Trophoblast cell (in vitro differentiated cells and primary cell): ENCODE measurements at regions not wholly inside any gene's neighbourhood (a gene's known extent, or its start where the extent isn't known, plus 50 kb on each side); places are given as distances from the start of the nearest gene placed in this dataset.

Experiments used
- DNase-seq, 2 donors: peaks; one replicate each; pipeline ENCODE4 v3.0.0-alpha.2; 2016
- H2AFZ ChIP-seq: 2 replicates; pipeline ENCODE4 v1.6.1; 2013; ENCODE audit warnings: low read length, moderate library complexity, mild to moderate bottlenecking; ENCODE audit not compliant: insufficient read depth, poor library complexity
- H2AK5ac ChIP-seq: 2 replicates; pipeline ENCODE4 v1.6.1; 2013; ENCODE audit warnings: mild to moderate bottlenecking, low read length
- H2BK120ac ChIP-seq: 2 replicates; pipeline ENCODE4 v1.6.1; 2013; ENCODE audit warnings: low read length, mild to moderate bottlenecking, moderate library complexity; ENCODE audit not compliant: insufficient read depth, poor library complexity
- H2BK12ac ChIP-seq: 2 replicates; pipeline ENCODE4 v1.6.1; 2013; ENCODE audit warnings: mild to moderate bottlenecking, low read length, moderate library complexity
- H2BK5ac ChIP-seq: 2 replicates; pipeline ENCODE4 v1.6.1; 2013; ENCODE audit warnings: low read length, low read depth, moderate library complexity, mild to moderate bottlenecking; ENCODE audit not compliant: poor library complexity
- H3K14ac ChIP-seq: 2 replicates; pipeline ENCODE4 v1.6.1; 2013; ENCODE audit warnings: mild to moderate bottlenecking, low read length
- H3K18ac ChIP-seq: 2 replicates; pipeline ENCODE4 v1.6.1; 2013; ENCODE audit warnings: mild to moderate bottlenecking, low read length
- H3K23ac ChIP-seq: 2 replicates; pipeline ENCODE4 v1.6.1; 2013; ENCODE audit warnings: low read length
- H3K27ac ChIP-seq: 2 replicates; pipeline ENCODE4 v1.5.1; 2013; ENCODE audit warnings: low read depth, mild to moderate bottlenecking, inconsistent platforms, low read length, moderate library complexity
- H3K27me3 ChIP-seq: 2 replicates; pipeline ENCODE4 v1.6.1; 2013; ENCODE audit warnings: inconsistent platforms, mild to moderate bottlenecking, low read length, moderate library complexity; ENCODE audit not compliant: insufficient read depth
- H3K36me3 ChIP-seq, 2 experiments: 1 replicate in 1 of 2; 2 replicates in 1 of 2; pipeline ENCODE4 v1.6.1; 2013; ENCODE audit warnings: low read length in 2 of 2, mild to moderate bottlenecking in 2 of 2, moderate library complexity in 1 of 2; ENCODE audit not compliant: insufficient read depth in 2 of 2, control insufficient read depth in 1 of 2
- H3K4ac ChIP-seq: 2 replicates; pipeline ENCODE4 v1.6.1; 2013; ENCODE audit warnings: low read depth, mild to moderate bottlenecking, low read length, moderate library complexity
- H3K4me1 ChIP-seq, 2 experiments: 1 replicate in 1 of 2; 2 replicates in 1 of 2; pipeline ENCODE4 v1.6.1; 2013; ENCODE audit warnings: low read length in 2 of 2, mild to moderate bottlenecking in 2 of 2, moderate library complexity in 1 of 2; ENCODE audit not compliant: insufficient read depth in 2 of 2, control insufficient read depth in 1 of 2
- H3K4me2 ChIP-seq: 2 replicates; pipeline ENCODE4 v1.6.1; 2013; ENCODE audit warnings: inconsistent platforms, mild to moderate bottlenecking, low read length, moderate library complexity
- H3K4me3 ChIP-seq: 2 replicates; pipeline ENCODE4 v1.5.1; 2013; ENCODE audit warnings: mild to moderate bottlenecking, low read depth, low read length, inconsistent platforms
- H3K79me1 ChIP-seq: one replicate; pipeline ENCODE4 v1.6.1; 2013; ENCODE audit warnings: low read length
- H3K79me2 ChIP-seq: 2 replicates; pipeline ENCODE4 v1.6.1; 2013; ENCODE audit warnings: low read length, mild to moderate bottlenecking; ENCODE audit not compliant: control insufficient read depth, insufficient read depth, poor library complexity
- H3K9ac ChIP-seq: 2 replicates; pipeline ENCODE4 v1.6.1; 2013; ENCODE audit warnings: mild to moderate bottlenecking, low read length
- H3K9me3 ChIP-seq: 2 replicates; pipeline ENCODE4 v1.6.1; 2013; ENCODE audit warnings: low read depth, mild to moderate bottlenecking, control low read depth, inconsistent platforms, low read length; ENCODE audit not compliant: insufficient read depth
- H4K12ac ChIP-seq: 2 replicates; pipeline ENCODE4 v1.6.1; 2013; ENCODE audit warnings: low read depth, mild to moderate bottlenecking, low read length, moderate library complexity
- H4K8ac ChIP-seq: 2 replicates; pipeline ENCODE4 v1.6.1; 2013; ENCODE audit warnings: low read depth, mild to moderate bottlenecking, low read length, moderate library complexity
- H4K91ac ChIP-seq: one replicate; pipeline ENCODE4 v1.6.1; 2013; ENCODE audit warnings: low read depth, mild to moderate bottlenecking, low read length, moderate library complexity
- WGBS: extraction: QIAGEN DNeasy Blood & Tissue Kit; methylation state at CpG from one replicate; pipeline ENCODE4 v1.1.7; 2013; ENCODE audit warnings: missing lambda C conversion rate; ENCODE audit not compliant: insufficient read length, insufficient coverage; ENCODE audit errors: extremely low coverage; 5-methylcytosine and 5-hydroxymethylcytosine counted together

GRCh38 chr1:29515170-29515955 is 279.0 kb downstream of the PTPRU start:
- Histone ChIP-seq H3K79me2 (no peaks in the 10 kb centered on the region), H4K12ac (no peak overlapping the region)
- WGBS = no CpG with 5 or more reads among the region's 7 CpGs

GRCh38 chr1:29514361-29515169 is 278.2 kb downstream of the PTPRU start:
- H3K23ac ChIP-seq = no peak overlapping the region
- no peak overlapping the region for H2BK120ac ChIP-seq
- no CpG with 5 or more reads among the region's 18 CpGs for WGBS

More at GRCh38 chr1:29515170-29515955, 279.0 kb downstream of the PTPRU start:
- H3K14ac ChIP-seq = no peak overlapping the region
- H3K9ac ChIP-seq = no peak overlapping the region
- no peak overlapping the region for H3K18ac ChIP-seq
- no peak overlapping the region for H3K4ac ChIP-seq
- H2BK5ac ChIP-seq = no peak overlapping the region
- no peaks in the 10 kb centered on the region for H3K36me3 ChIP-seq
- no peak overlapping the region for H2BK12ac ChIP-seq
- no peaks in the 10 kb centered on the region for H3K79me1 ChIP-seq
- H4K91ac ChIP-seq = no peak overlapping the region
- DNase-seq = no peak
- no peaks in the 10 kb centered on the region for H3K27me3 ChIP-seq
- no peak overlapping the region for H4K8ac ChIP-seq
- H3K23ac ChIP-seq = no peak overlapping the region
- no peak overlapping the region for H2BK120ac ChIP-seq
- peaks cover 1% of the 10 kb centered on the region for H3K9me3 ChIP-seq
- H3K27ac ChIP-seq = no peak overlapping the region
- no peaks in the 10 kb centered on the region for H3K4me1 ChIP-seq
- H2AFZ ChIP-seq = no peak overlapping the region
- no peak overlapping the region for H2AK5ac ChIP-seq
- no peak overlapping the region for H3K4me3 ChIP-seq
- H3K4me2 ChIP-seq = no peak overlapping the region

GRCh38 chr1:29513357-29513756 is 277.0 kb downstream of the PTPRU start:
- WGBS = no CpG with 5 or more reads among the region's 5 CpGs
- Histone ChIP-seq H2AFZ (no peak overlapping the region), H2BK5ac (no peak overlapping the region), H3K9me3 (peaks cover 1% of the 10 kb centered on the region), H3K18ac (no peak overlapping the region), H2BK12ac (no peak overlapping the region), H3K4me2 (no peak overlapping the region), H4K8ac (no peak overlapping the region), H3K14ac (no peak overlapping the region), H3K36me3 (no peaks in the 10 kb centered on the region), H3K4me3 (no peak overlapping the region), H4K91ac (no peak overlapping the region), H3K79me1 (no peaks in the 10 kb centered on the region), H3K79me2 (no peaks in the 10 kb centered on the region), H2BK120ac (no peak overlapping the region), H4K12ac (no peak overlapping the region), H3K4ac (no peak overlapping the region), H3K27ac (no peak overlapping the region), H3K27me3 (no peaks in the 10 kb centered on the region), H2AK5ac (no peak overlapping the region), H3K23ac (no peak overlapping the region), H3K4me1 (no peaks in the 10 kb centered on the region), H3K9ac (no peak overlapping the region)
- DNase-seq = peak in 1 of 2 donors; percentile 7

More at GRCh38 chr1:29514361-29515169, 278.2 kb downstream of the PTPRU start:
- H2BK5ac ChIP-seq = no peak overlapping the region
- no peak overlapping the region for H4K12ac ChIP-seq
- no peaks in the 10 kb centered on the region for H3K79me1 ChIP-seq
- H4K91ac ChIP-seq = no peak overlapping the region
- H3K4me1 ChIP-seq = no peaks in the 10 kb centered on the region
- no peak overlapping the region for H3K18ac ChIP-seq
- H3K36me3 ChIP-seq = no peaks in the 10 kb centered on the region
- no peak overlapping the region for H2BK12ac ChIP-seq
- no peak overlapping the region for H3K9ac ChIP-seq
- H3K79me2 ChIP-seq = no peaks in the 10 kb centered on the region
- peaks cover 1% of the 10 kb centered on the region for H3K9me3 ChIP-seq
- H4K8ac ChIP-seq = no peak overlapping the region
- no peak overlapping the region for H3K27ac ChIP-seq
- DNase-seq = no peak
- H3K4ac ChIP-seq = no peak overlapping the region
- H3K27me3 ChIP-seq = no peaks in the 10 kb centered on the region
- no peak overlapping the region for H3K14ac ChIP-seq
- no peak overlapping the region for H2AFZ ChIP-seq
- no peak overlapping the region for H3K4me3 ChIP-seq
- H3K4me2 ChIP-seq = no peak overlapping the region
- H2AK5ac ChIP-seq = no peak overlapping the region

GRCh38 chr1:29511436-29511835 is 275.1 kb downstream of the PTPRU start:
- no peak overlapping the region for H3K9ac ChIP-seq

More at GRCh38 chr1:29511436-29511835, 275.1 kb downstream of the PTPRU start:
- Histone ChIP-seq H3K4me3 (no peak overlapping the region), H3K4me2 (no peak overlapping the region), H2BK12ac (no peak overlapping the region), H3K36me3 (no peaks in the 10 kb centered on the region), H3K27me3 (no peaks in the 10 kb centered on the region), H2BK5ac (no peak overlapping the region), H3K4me1 (no peaks in the 10 kb centered on the region), H4K8ac (no peak overlapping the region), H2BK120ac (no peak overlapping the region), H3K9me3 (peaks cover 1% of the 10 kb centered on the region), H3K79me2 (no peaks in the 10 kb centered on the region), H3K23ac (no peak overlapping the region), H4K91ac (no peak overlapping the region), H3K79me1 (no peaks in the 10 kb centered on the region), H3K27ac (no peak overlapping the region), H3K4ac (no peak overlapping the region), H2AK5ac (no peak overlapping the region), H2AFZ (no peak overlapping the region), H3K18ac (no peak overlapping the region), H4K12ac (no peak overlapping the region), H3K14ac (no peak overlapping the region)
- no CpG with 5 or more reads among the region's 6 CpGs for WGBS
- DNase-seq = no peak
